RWPE2 (cell line): ENCODE measurements at regions not wholly inside any gene's neighbourhood (a gene's known extent, or its start where the extent isn't known, plus 50 kb on each side); places are given as distances from the start of the nearest gene placed in this dataset.
"Not testable (repeated sequence)": the region's sequence is repeated elsewhere in the genome, so short reads cannot be mapped to it uniquely, and the experiment has no call there.

Source experiments
- ATAC-seq: fragments of 200-7000 bp; cut with Tn5 transposase; 3 replicates; pipeline ENCODE4 v1.9.1; 2021; ENCODE audit warnings: low read depth
- DNase-seq: peaks from one replicate; pipeline ENCODE4 v3.0.0-alpha.2; 2020; ENCODE audit warnings: low spot score
- H3K27ac ChIP-seq: fragments of 450-650 bp; 2 replicates; pipeline ENCODE4 v1.5.1; 2017; ENCODE audit warnings: mild to moderate bottlenecking; ENCODE audit not compliant: poor library complexity, severe bottlenecking
- H3K27me3 ChIP-seq: fragments of 250-450 bp; sonication (Bioruptor Pico); 2 replicates; pipeline ENCODE4 v1.5.1; 2021; ENCODE audit warnings: mild to moderate bottlenecking, moderate library complexity; ENCODE audit not compliant: insufficient read depth, poor library complexity, severe bottlenecking
- H3K36me3 ChIP-seq: fragments of 250-450 bp; sonication (Bioruptor Pico); 2 replicates; pipeline ENCODE4 v1.5.1; 2020; ENCODE audit warnings: low read depth, mild to moderate bottlenecking, moderate library complexity
- H3K4me1 ChIP-seq: fragments of 250-450 bp; sonication (Bioruptor Pico); 2 replicates; pipeline ENCODE4 v1.5.1; 2021; ENCODE audit warnings: mild to moderate bottlenecking, moderate library complexity; ENCODE audit not compliant: insufficient read depth, poor library complexity, severe bottlenecking
- H3K4me3 ChIP-seq: fragments of 250-450 bp; sonication (Bioruptor Pico); 2 replicates; pipeline ENCODE4 v1.5.1; 2021; ENCODE audit warnings: mild to moderate bottlenecking, moderate library complexity; ENCODE audit not compliant: severe bottlenecking
- H3K9me3 ChIP-seq: fragments of 250-450 bp; sonication (Bioruptor Pico); 2 replicates; pipeline ENCODE4 v1.5.1; 2021; ENCODE audit warnings: mild to moderate bottlenecking, moderate library complexity; ENCODE audit not compliant: severe bottlenecking
- CTCF ChIP-seq: fragments of 450-650 bp; IDR thresholded peaks from one replicate; pipeline ENCODE4 v1.5.1; 2017; ENCODE audit warnings: mild to moderate bottlenecking, moderate library complexity; ENCODE audit not compliant: poor library complexity, severe bottlenecking

GRCh38 chr21:20459838-20460237 lies 538.4 kb upstream of the NCAM2 start:
- no peak overlapping the region for H3K4me3 ChIP-seq
- no peak for TF ChIP-seq CTCF
- no peaks in the 10 kb centered on the region for H3K9me3 ChIP-seq
- H3K4me1 ChIP-seq = no peaks in the 10 kb centered on the region
- no peak for DNase-seq
- H3K36me3 ChIP-seq = no peaks in the 10 kb centered on the region
- no peak overlapping the region for H3K27ac ChIP-seq
- no peak for ATAC-seq
- peaks cover 23% of the 10 kb centered on the region for H3K27me3 ChIP-seq

- Histone ChIP-seq H3K9me3 (no peaks in the 10 kb centered on the region), H3K4me1 (no peaks in the 10 kb centered on the region), H3K36me3 (no peaks in the 10 kb centered on the region), H3K27me3 (peaks cover 15% of the 10 kb centered on the region), H3K4me3 (no peak overlapping the region), H3K27ac (no peak overlapping the region)
- ATAC-seq (no peak), DNase-seq (no peak)
- TF ChIP-seq CTCF = no peak
Observed at GRCh38 chr21:20463362-20463761, 534.8 kb upstream of the NCAM2 start.

- no peak for DNase-seq
- Histone ChIP-seq H3K27ac (no peak overlapping the region), H3K36me3 (no peaks in the 10 kb centered on the region), H3K4me1 (no peaks in the 10 kb centered on the region), H3K9me3 (peaks cover 2% of the 10 kb centered on the region), H3K27me3 (no peaks in the 10 kb centered on the region), H3K4me3 (no peak overlapping the region)
- ATAC-seq = no peak
- no peak for TF ChIP-seq CTCF
Observed at GRCh38 chr21:20469361-20469760, 528.8 kb upstream of the NCAM2 start.

GRCh38 chr21:20486303-20486702 lies 511.9 kb upstream of the NCAM2 start:
- DNase-seq (no peak), ATAC-seq (no peak)
- Histone ChIP-seq H3K4me1 (no peaks in the 10 kb centered on the region), H3K27me3 (peaks cover 13% of the 10 kb centered on the region), H3K4me3 (no peak overlapping the region), H3K27ac (no peak overlapping the region), H3K9me3 (no peaks in the 10 kb centered on the region), H3K36me3 (no peaks in the 10 kb centered on the region)
- TF ChIP-seq CTCF = no peak

- H3K9me3 ChIP-seq, DNase-seq, H3K36me3 ChIP-seq, H3K27ac ChIP-seq, H3K4me1 ChIP-seq, ATAC-seq, H3K27me3 ChIP-seq, H3K4me3 ChIP-seq: not testable (repeated sequence)
Observed at GRCh38 chr21:20502915-20503314, 495.3 kb upstream of the NCAM2 start.
